H1 (cell line): ENCODE measurements at regions not wholly inside any gene's neighbourhood (a gene's known extent, or its start where the extent isn't known, plus 50 kb on each side); places are given as distances from the start of the nearest gene placed in this dataset.

ENCODE experiments used
- CTCF ChIA-PET: fragments of 300-600 bp; sonication (Branson Sonifier 250); formaldehyde crosslinking; loops from one replicate; lab custom pipeline; 2021; ENCODE audit not compliant: partially characterized antibody; lab: Charles Lee
- POLR2A ChIA-PET: fragments of 300-600 bp; sonication (Branson Sonifier 250); formaldehyde crosslinking; loops from one replicate; lab custom pipeline; 2021; ENCODE audit warnings: inconsistent platforms; ENCODE audit not compliant: partially characterized antibody; lab: Charles Lee
- DNase-seq, 2 experiments: peaks; one replicate each; pipeline versions ENCODE4 v3.0.0 to v3.0.0-alpha.2; 2010 to 2022; ENCODE audit warnings: low spot score in 2 of 2, low read depth in 1 of 2, mixed read lengths in 1 of 2
- FAIRE-seq: peaks from 2 replicates; lab custom pipeline; 2011; peaks lifted over from hg19 to GRCh38; lab: Jason Lieb, UNC
- H2AFZ ChIP-seq: 2 replicates; pipeline ENCODE4 v1.8.1; 2012; ENCODE audit warnings: low read length, inconsistent platforms
- H2AK5ac ChIP-seq: 2 replicates; pipeline ENCODE4 v1.6.1; 2013; ENCODE audit warnings: low read depth, low read length
- H2BK120ac ChIP-seq: replicated peaks from 2 replicates; pipeline ENCODE3; 2013; ENCODE audit warnings: low read depth, low read length, inconsistent platforms
- H2BK12ac ChIP-seq: 2 replicates; pipeline ENCODE4 v1.6.1; 2013; ENCODE audit warnings: low read depth, low read length
- H2BK15ac ChIP-seq: 2 replicates; pipeline ENCODE4 v1.6.1; 2013; ENCODE audit warnings: low read length
- H2BK20ac ChIP-seq: 2 replicates; pipeline ENCODE4 v1.6.1; 2013; ENCODE audit warnings: low read length
- H2BK5ac ChIP-seq: 2 replicates; pipeline ENCODE4 v1.6.1; 2013; ENCODE audit warnings: low read depth, low read length
- H3K14ac ChIP-seq: 2 replicates; pipeline ENCODE4 v1.6.1; 2013; ENCODE audit warnings: inconsistent platforms; ENCODE audit not compliant: insufficient read length
- H3K18ac ChIP-seq: 2 replicates; pipeline ENCODE4 v1.6.1; 2013; ENCODE audit warnings: low read length; ENCODE audit errors: extremely low read depth
- H3K23ac ChIP-seq: 2 replicates; pipeline ENCODE4 v1.6.1; 2013; ENCODE audit warnings: inconsistent platforms; ENCODE audit not compliant: insufficient read length
- H3K23me2 ChIP-seq: 2 replicates; pipeline ENCODE4 v1.6.1; 2013; ENCODE audit warnings: low read depth, low read length
- H3K27ac ChIP-seq: 2 replicates; pipeline ENCODE4 v1.6.1; 2011; ENCODE audit warnings: low read depth, low read length, inconsistent platforms
- H3K27me3 ChIP-seq, 4 experiments: replicated peaks in 1 of 4; 1 replicate in 1 of 4; 2 replicates in 3 of 4; pipeline versions ENCODE4 v1.6.1 to v1.8.1; 2011 to 2013; ENCODE audit warnings: low read length in 3 of 4, mild to moderate bottlenecking in 3 of 4, inconsistent platforms in 2 of 4, mixed read lengths in 2 of 4, moderate library complexity in 1 of 4; ENCODE audit not compliant: control insufficient read depth in 3 of 4, insufficient read depth in 3 of 4; ENCODE audit errors: extremely low read depth in 1 of 4
- H3K36me3 ChIP-seq, 4 experiments: 2 replicates each; pipeline versions ENCODE4 v1.6.1 to v1.8.1; 2011 to 2013; ENCODE audit warnings: mild to moderate bottlenecking in 4 of 4, low read length in 3 of 4, moderate library complexity in 2 of 4, control low read depth in 1 of 4, inconsistent platforms in 1 of 4; ENCODE audit not compliant: insufficient read depth in 4 of 4, control insufficient read depth in 2 of 4
- H3K4ac ChIP-seq: replicated peaks from 2 replicates; pipeline ENCODE3; 2013; ENCODE audit warnings: low read length, low read depth, mixed read lengths, inconsistent platforms; ENCODE audit not compliant: insufficient read length
- H3K4me1 ChIP-seq, 4 experiments: replicated peaks in 1 of 4; 1 replicate in 1 of 4; 2 replicates in 3 of 4; pipeline versions ENCODE4 v1.6.1 to v1.8.1; 2011 to 2013; ENCODE audit warnings: low read length in 3 of 4, inconsistent platforms in 2 of 4, mixed read lengths in 1 of 4; ENCODE audit not compliant: insufficient read depth in 4 of 4, control insufficient read depth in 3 of 4
- H3K4me2 ChIP-seq, 2 experiments: 2 replicates each; pipeline versions ENCODE4 v1.6.1 to v1.8.1; 2011 to 2013; ENCODE audit warnings: low read depth in 2 of 2, low read length in 2 of 2, control low read depth in 1 of 2, inconsistent platforms in 1 of 2, mild to moderate bottlenecking in 1 of 2; ENCODE audit not compliant: insufficient read depth in 1 of 2
- H3K4me3 ChIP-seq, 4 experiments: fragments of 200-600, 300-600 bp in 1 of 4; sonication (generic), shearing (Covaris generic), sonication (Bioruptor Twin) in 1 of 4; 2 replicates each; pipeline versions ENCODE4 v1.5.1 to v1.8.1; 2011 to 2016; ENCODE audit warnings: low read length in 4 of 4, low read depth in 3 of 4, control low read depth in 2 of 4, inconsistent platforms in 2 of 4, mild to moderate bottlenecking in 2 of 4, mixed read lengths in 1 of 4, moderate library complexity in 1 of 4; ENCODE audit not compliant: insufficient read depth in 2 of 4; ENCODE audit errors: extremely low read depth in 1 of 4
- H3K56ac ChIP-seq: replicated peaks from 2 replicates; pipeline ENCODE3; 2013; ENCODE audit warnings: low read depth, mild to moderate bottlenecking, mixed read lengths, low read length, inconsistent platforms; ENCODE audit not compliant: insufficient read length
- H3K79me1 ChIP-seq: 2 replicates; pipeline ENCODE4 v1.6.1; 2013; ENCODE audit warnings: low read depth, low read length, control low read depth
- H3K79me2 ChIP-seq, 2 experiments: 2 replicates each; pipeline versions ENCODE4 v1.6.1 to v1.8.1; 2012 to 2013; ENCODE audit warnings: low read length in 2 of 2, mild to moderate bottlenecking in 2 of 2, inconsistent platforms in 1 of 2; ENCODE audit not compliant: insufficient read depth in 2 of 2, control insufficient read depth in 1 of 2
- H3K9ac ChIP-seq, 4 experiments: replicated peaks in 1 of 4; 1 replicate in 1 of 4; 2 replicates in 3 of 4; pipeline versions ENCODE4 v1.6.1 to v1.8.1; 2011 to 2013; ENCODE audit warnings: low read depth in 3 of 4, low read length in 3 of 4, control low read depth in 2 of 4, mild to moderate bottlenecking in 2 of 4, moderate library complexity in 2 of 4, inconsistent platforms in 1 of 4; ENCODE audit errors: extremely low read depth in 1 of 4
- H3K9me3 ChIP-seq, 2 experiments: 2 replicates each; pipeline versions ENCODE4 v1.6.1 to v1.8.1; 2012 to 2013; ENCODE audit warnings: mild to moderate bottlenecking in 2 of 2, moderate library complexity in 2 of 2, control low read depth in 1 of 2, inconsistent platforms in 1 of 2, low read depth in 1 of 2, low read length in 1 of 2, mixed read lengths in 1 of 2; ENCODE audit not compliant: insufficient read depth in 2 of 2
- H4K20me1 ChIP-seq, 2 experiments: replicated peaks in 1 of 2; 2 replicates each; pipeline versions ENCODE3 to v1.8.1; 2011 to 2013; ENCODE audit warnings: inconsistent platforms in 2 of 2, low read length in 2 of 2, mild to moderate bottlenecking in 1 of 2; ENCODE audit not compliant: insufficient read depth in 2 of 2, control insufficient read depth in 1 of 2
- H4K5ac ChIP-seq: 2 replicates; pipeline ENCODE4 v1.6.1; 2013; ENCODE audit warnings: low read length, low read depth, mixed read lengths, inconsistent platforms; ENCODE audit not compliant: insufficient read length
- H4K8ac ChIP-seq: 2 replicates; pipeline ENCODE4 v1.8.0; 2013; ENCODE audit warnings: mild to moderate bottlenecking, moderate library complexity, low read length, inconsistent platforms; ENCODE audit not compliant: insufficient read depth; ENCODE audit errors: extremely low read depth
- H4K91ac ChIP-seq: replicated peaks from 2 replicates; pipeline ENCODE3; 2013; ENCODE audit warnings: low read length, mixed read lengths, inconsistent platforms; ENCODE audit not compliant: insufficient read length
- CTCF ChIP-seq, 3 experiments: IDR thresholded peaks; 1 replicate in 2 of 3; 2 replicates in 1 of 3; pipeline versions ENCODE4 v1.5.1 to v1.6.1; 2011; ENCODE audit warnings: low read length in 3 of 3, mild to moderate bottlenecking in 3 of 3, inconsistent platforms in 2 of 3, low read depth in 1 of 3, moderate library complexity in 1 of 3; ENCODE audit not compliant: insufficient read depth in 1 of 3; ENCODE audit errors: control extremely low read depth in 1 of 3
- JUN ChIP-seq: IDR thresholded peaks from 2 replicates; pipeline ENCODE4 v1.6.1; 2011; ENCODE audit warnings: low read depth, mild to moderate bottlenecking, improper control_type of control experiment, low read length
- RAD21 ChIP-seq, 2 experiments: IDR thresholded peaks in 1 of 2; conservative IDR thresholded peaks in 1 of 2; 2 replicates each; pipeline ENCODE4 v1.6.1; 2011; ENCODE audit warnings: low read depth in 2 of 2, low read length in 2 of 2, improper control_type of control experiment in 1 of 2, inconsistent platforms in 1 of 2, mild to moderate bottlenecking in 1 of 2, moderate library complexity in 1 of 2
- WGBS, 2 experiments: shearing (Covaris generic) in 1 of 2; methylation state at CpG; one replicate each; pipeline versions ENCODE4 v1.1.6 to v1.1.7; 2013 to 2015; ENCODE audit warnings: low lambda C conversion rate in 2 of 2, mixed read lengths in 2 of 2, inconsistent platforms in 1 of 2, low coverage in 1 of 2, missing lambda C conversion rate in 1 of 2; ENCODE audit not compliant: insufficient replicate concordance in 2 of 2, insufficient coverage in 1 of 2, insufficient read length in 1 of 2; ENCODE audit errors: extremely low coverage in 1 of 2, missing lambda C conversion rate in 1 of 2; 5-methylcytosine and 5-hydroxymethylcytosine counted together

DNA sequence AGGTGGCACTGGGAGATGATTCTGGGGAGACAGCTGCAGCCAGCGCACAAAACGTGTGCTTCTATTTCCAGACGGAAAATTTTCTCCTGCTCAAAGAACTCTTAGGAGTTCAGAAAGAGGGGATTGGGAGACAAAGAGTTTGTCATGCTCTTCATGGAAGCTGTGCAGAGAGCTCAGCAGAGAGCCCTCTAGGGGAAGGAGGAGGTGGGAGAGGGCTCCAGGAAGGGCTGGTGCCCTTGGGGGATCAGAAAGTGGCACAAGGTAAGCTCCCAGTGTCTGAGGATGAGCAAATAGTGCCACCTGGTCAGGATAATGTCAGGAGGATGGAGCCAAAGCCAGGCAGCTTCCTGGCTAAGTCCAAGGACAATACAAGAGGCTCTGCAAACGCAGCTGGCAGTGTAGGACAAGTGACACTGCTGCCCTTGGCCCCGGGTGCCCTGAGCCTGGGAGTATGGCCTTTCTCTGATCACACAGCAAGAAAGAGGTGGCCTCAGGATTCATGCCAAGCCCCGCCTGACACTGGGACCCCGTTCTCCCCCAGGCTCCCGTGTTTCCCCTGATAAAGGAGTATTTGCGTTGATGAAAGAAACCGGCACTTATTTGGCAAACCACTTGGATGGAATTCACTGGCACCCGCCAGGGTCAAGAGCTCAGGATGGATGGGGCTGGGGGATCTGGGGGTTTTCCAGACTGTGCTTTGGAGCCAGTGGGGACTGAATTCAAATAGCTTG lies 254.0 kb downstream of the PTPRU start:
- H2AK5ac ChIP-seq: no peak overlapping the region
- H2BK20ac ChIP-seq: peak overlapping the region; percentile 83; the same call in 1 of the 2 replicates
- peaks cover 0 to 3% (median 0%) of the 10 kb centered on the region in 4 experiments; a peak in 3 of 7 replicates for H3K4me1 ChIP-seq
- H3K79me1 ChIP-seq: no peaks in the 10 kb centered on the region
- no peak overlapping the region for H3K56ac ChIP-seq
- ChIA-PET POLR2A (interaction anchor here (0.6 to 1.1 kb wide), 2 partner anchors 10 to 1885 kb away, joined by 3 read pairs; no protein-coding TSS in a partner anchor), CTCF (interaction anchor here (0.6 to 1.6 kb wide), 19 partner anchors 8 to 889 kb away, joined by 3 to 6 read pairs (median 3); no protein-coding TSS in a partner anchor)
- no peaks in the 10 kb centered on the region for H3K23me2 ChIP-seq
- H4K5ac ChIP-seq: no peak overlapping the region
- H2AFZ ChIP-seq: peak overlapping the region; percentile 61
- H3K23ac ChIP-seq: no peak overlapping the region
- H3K14ac ChIP-seq: no peak overlapping the region
- H3K27me3 ChIP-seq: no peaks in the 10 kb centered on the region; a peak in 2 of 7 replicates
- H3K4me2 ChIP-seq: no peak overlapping the region
- no peaks in the 10 kb centered on the region for H3K36me3 ChIP-seq
- no peak overlapping the region for H2BK5ac ChIP-seq
- WGBS, 2 experiments: 86% methylated on average over 11 of the region's 11 CpGs; no CpG with 5 or more reads in 1 of the 2 experiments
- H4K91ac ChIP-seq: no peak overlapping the region
- no peak overlapping the region for H3K4ac ChIP-seq
- peak; percentile 25 to 49 (median 43); a peak in 3 of 4 replicates for TF ChIP-seq CTCF (IDR thresholded peaks at IDR 0.05; ENCODE audit: control extremely low read depth in 1 of 3, insufficient read depth in 1 of 3, low read depth in 1 of 3, low read length in 3 of 3)
- TF ChIP-seq RAD21 (IDR thresholded peaks at IDR 0.05 in 1 of 2, conservative IDR thresholded peaks at IDR 0.05 in 1 of 2; ENCODE audit: low read depth in 2 of 2, low read length in 2 of 2): peak; percentile 18 to 44; a peak in 2 of 4 replicates
- no peak for TF ChIP-seq JUN
- peak overlapping the region; percentile 72; the same call in 1 of the 2 replicates for H2BK15ac ChIP-seq
- H3K9me3 ChIP-seq: peaks cover 0 to 7% of the 10 kb centered on the region in 2 experiments; a peak in 1 of 4 replicates
- no peak overlapping the region for H2BK120ac ChIP-seq
- H3K4me3 ChIP-seq: no peak overlapping the region
- no peak overlapping the region for H3K18ac ChIP-seq
- no peak overlapping the region for H4K8ac ChIP-seq
- DNase-seq: peak in 1 of 2 experiments; percentile 47
- H2BK12ac ChIP-seq: peak overlapping the region; percentile 81; the same call in 1 of the 2 replicates
- H3K27ac ChIP-seq: no peak overlapping the region
- H3K9ac ChIP-seq: no peak overlapping the region
- no peaks in the 10 kb centered on the region for H3K79me2 ChIP-seq
- FAIRE-seq: no peak
- no peaks in the 10 kb centered on the region for H4K20me1 ChIP-seq
